ENCODE measurements at regions not wholly inside any gene's neighbourhood (a gene's known extent, or its start where the extent isn't known, plus 50 kb on each side); places are given as distances from the start of the nearest gene placed in this dataset.

DNA sequence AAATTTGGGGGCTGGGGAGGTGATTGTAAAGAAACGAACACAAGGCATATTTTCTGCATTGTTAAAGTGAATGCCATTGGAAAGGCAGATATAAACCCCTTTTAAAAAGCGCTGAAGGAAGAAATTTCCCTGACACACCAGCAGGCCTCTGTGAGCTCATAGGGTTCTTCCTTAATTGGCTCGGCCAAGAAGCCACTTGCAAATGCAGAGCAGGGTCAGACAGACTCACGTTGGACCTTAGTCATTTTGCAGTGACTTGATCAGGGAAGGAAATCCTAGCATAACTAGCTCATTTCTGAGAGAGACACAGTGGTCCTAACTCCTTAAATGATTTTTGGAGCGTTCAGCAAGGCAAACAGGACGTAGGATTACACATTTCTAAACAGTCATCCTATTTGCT lies 1461.4 kb downstream of the GATA3 start:
- TF ChIP-seq, protein P1, sequence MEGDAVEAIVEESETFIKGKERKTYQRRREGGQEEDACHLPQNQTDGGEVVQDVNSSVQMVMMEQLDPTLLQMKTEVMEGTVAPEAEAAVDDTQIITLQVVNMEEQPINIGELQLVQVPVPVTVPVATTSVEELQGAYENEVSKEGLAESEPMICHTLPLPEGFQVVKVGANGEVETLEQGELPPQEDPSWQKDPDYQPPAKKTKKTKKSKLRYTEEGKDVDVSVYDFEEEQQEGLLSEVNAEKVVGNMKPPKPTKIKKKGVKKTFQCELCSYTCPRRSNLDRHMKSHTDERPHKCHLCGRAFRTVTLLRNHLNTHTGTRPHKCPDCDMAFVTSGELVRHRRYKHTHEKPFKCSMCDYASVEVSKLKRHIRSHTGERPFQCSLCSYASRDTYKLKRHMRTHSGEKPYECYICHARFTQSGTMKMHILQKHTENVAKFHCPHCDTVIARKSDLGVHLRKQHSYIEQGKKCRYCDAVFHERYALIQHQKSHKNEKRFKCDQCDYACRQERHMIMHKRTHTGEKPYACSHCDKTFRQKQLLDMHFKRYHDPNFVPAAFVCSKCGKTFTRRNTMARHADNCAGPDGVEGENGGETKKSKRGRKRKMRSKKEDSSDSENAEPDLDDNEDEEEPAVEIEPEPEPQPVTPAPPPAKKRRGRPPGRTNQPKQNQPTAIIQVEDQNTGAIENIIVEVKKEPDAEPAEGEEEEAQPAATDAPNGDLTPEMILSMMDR (IDR thresholded peaks at IDR 0.05; ENCODE audit: insufficient read depth, low read depth, low read length), result no peak
- no peak for TF ChIP-seq EZH2 (IDR thresholded peaks at IDR 0.05; ENCODE audit: insufficient read depth, low read length)
